Fibroblast of the aortic adventitia (primary cell): ENCODE measurements at regions not wholly inside any gene's neighbourhood (a gene's known extent, or its start where the extent isn't known, plus 50 kb on each side); places are given as distances from the start of the nearest gene placed in this dataset.

ENCODE experiments used
- DNase-seq: peaks from one replicate; pipeline ENCODE4 v3.0.0-alpha.2; 2010; ENCODE audit warnings: low read depth
- H3K4me3 ChIP-seq: 2 replicates; pipeline ENCODE4 v1.5.1; 2011; ENCODE audit warnings: low read depth, mild to moderate bottlenecking, control low read depth, low read length, moderate library complexity
- CTCF ChIP-seq: IDR thresholded peaks from 2 replicates; pipeline ENCODE4 v1.5.1; 2011; ENCODE audit warnings: mild to moderate bottlenecking, low read length, control low read depth, inconsistent platforms; ENCODE audit not compliant: insufficient read depth

DNA sequence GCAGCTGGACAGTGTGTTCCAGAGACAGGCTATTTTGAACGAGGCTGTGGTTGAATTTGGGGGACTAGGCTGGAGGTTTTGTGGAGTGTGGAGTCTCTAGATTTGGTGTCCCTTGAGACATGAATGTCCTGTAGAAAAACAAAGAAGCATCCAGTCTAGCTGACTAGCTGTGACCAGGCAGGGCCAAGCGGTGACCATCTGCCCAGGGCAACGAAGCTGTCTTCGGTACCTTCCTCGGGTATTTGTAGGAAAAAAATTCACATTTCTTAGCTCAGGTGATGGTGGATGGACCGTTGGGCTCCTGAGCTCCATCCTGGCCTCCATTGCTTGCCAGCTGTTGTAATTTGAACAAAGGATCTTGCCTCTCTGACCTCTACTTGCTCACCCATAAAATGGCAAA lies 557.3 kb downstream of the MIAT start:
- no peak overlapping the region for H3K4me3 ChIP-seq
- TF ChIP-seq CTCF, result no peak
- no peak for DNase-seq

- H3K4me3 ChIP-seq, result no peak overlapping the region
- DNase-seq, result no peak
- no peak for TF ChIP-seq CTCF
Observed at GRCh38 chr22:27215871-27216270, 558.5 kb downstream of the MIAT start.

DNA sequence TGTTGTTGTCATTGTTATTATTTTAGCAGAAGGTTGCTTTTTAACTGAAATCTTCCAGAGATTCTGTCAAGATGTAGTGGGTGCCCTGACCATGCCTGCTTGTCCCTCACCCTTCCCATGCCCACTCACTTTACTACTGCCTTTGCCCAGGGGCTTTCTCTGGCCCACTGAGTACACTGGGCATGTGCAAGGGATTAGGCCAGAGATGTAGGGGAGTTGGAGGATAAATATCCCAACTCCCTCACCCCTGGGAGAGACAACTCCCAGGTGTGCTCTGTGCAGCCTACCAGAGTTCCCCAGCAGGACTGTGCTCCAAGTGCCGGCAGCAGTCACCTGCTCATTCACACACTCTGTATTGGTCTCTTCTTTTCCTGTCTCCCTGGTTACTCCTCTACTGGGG lies 559.1 kb downstream of the MIAT start:
- no peak for TF ChIP-seq CTCF
- no peak overlapping the region for H3K4me3 ChIP-seq
- no peak for DNase-seq

DNA sequence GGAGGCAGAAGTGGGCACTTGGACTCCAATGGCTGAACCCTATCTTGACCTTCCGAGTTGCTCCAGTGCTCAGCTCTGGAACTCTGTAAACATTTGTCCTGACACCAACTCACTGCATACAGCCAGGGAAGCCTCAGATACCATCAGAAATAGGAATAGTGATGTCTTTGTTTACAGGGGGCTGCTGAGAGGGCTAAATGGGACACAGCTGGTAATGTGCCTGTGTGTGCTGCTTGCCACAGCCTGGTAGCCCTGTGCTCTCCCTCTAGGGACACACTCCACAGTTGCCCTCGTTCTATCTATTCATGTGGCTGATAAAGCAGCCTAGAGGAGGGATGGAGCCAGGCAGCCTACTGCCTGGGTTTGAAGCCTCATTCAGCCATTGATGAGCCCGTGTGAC lies 559.8 kb downstream of the MIAT start:
- no peak for TF ChIP-seq CTCF
- DNase-seq, result no peak
- H3K4me3 ChIP-seq, result no peak overlapping the region

- no peak for TF ChIP-seq CTCF
- no peak overlapping the region for H3K4me3 ChIP-seq
- no peak for DNase-seq
Observed at GRCh38 chr22:27218012-27218920, 560.9 kb downstream of the MIAT start.

GRCh38 chr22:27219036-27219435 lies 561.6 kb downstream of the MIAT start:
- TF ChIP-seq CTCF, result no peak
- H3K4me3 ChIP-seq, result no peak overlapping the region
- no peak for DNase-seq
